GM18867 (cell line): ENCODE measurements at regions not wholly inside any gene's neighbourhood (a gene's known extent, or its start where the extent isn't known, plus 50 kb on each side); places are given as distances from the start of the nearest gene placed in this dataset.

Experiments used
- ATAC-seq: cut with Tn5 transposase; IDR thresholded peaks from one replicate; pipeline ENCODE4 v1.9.1; 2021; ENCODE audit warnings: mild to moderate bottlenecking, moderate library complexity; ENCODE audit not compliant: unreplicated experiment

DNA sequence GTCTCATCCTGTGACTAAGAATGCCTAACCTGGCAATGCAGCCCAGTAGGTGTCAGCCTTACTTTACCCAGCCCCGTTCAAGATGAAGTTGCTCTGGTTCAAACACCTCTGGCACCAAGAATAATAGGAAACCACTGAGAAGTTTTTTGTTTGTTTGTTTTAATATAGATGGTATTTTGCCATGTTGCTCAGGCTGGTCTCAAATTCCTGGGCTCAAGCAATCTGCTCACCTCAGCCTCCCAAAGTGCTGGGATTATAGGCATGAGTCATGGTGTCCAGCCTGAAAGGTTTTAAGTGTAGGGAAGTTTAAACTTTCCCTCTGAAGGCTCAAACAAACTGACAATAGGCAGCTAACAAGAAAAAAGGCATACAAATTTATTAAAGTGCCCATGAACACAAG is 51.2 kb upstream of the ABCC4 start:
- ATAC-seq, result no peak

- ATAC-seq, result no peak
These were observed 52.9 kb upstream of the ABCC4 start for GRCh38 chr13:95354156-95354555.

DNA sequence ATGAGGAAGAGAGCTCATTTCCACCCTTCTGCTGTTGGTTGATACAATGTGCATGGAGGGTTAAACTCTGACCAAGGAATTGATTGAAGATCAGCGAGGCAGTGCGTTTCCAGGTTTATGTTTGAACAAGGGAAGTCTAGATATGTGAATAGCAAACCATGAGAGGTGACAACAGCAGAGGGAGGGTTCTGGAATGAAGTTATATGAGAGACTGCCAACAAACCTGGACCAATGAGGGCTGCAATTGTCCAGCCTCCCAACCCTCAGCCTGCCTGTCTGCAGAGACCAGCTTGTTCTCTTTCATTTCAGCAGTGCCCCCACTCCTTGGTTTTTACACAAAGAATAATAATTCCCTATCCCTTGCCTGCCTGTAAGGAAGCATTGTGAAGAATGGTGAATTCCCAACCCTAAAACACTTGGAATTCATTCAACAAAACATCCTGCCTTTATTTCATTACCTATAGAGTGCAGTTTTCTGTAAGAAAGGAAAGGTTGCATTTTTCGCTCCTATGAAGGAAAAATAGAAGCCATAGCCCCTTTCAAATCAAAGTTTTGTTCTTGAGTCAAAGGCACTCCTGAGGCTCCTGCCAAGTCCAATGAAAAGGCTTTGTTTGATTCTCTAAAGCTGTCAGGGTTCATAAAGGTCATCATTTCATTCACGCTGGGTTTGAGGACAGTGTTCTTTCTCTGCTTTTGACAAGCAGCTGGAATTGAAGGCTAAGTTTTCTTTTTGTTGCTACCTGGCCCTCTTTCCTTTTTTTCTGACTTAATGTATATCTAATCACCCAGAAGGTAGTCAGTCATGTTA is 53.6 kb upstream of the ABCC4 start:
- ATAC-seq, result no peak

GRCh38 chr13:95355494-95355893 is 54.2 kb upstream of the ABCC4 start:
- no peak for ATAC-seq

DNA sequence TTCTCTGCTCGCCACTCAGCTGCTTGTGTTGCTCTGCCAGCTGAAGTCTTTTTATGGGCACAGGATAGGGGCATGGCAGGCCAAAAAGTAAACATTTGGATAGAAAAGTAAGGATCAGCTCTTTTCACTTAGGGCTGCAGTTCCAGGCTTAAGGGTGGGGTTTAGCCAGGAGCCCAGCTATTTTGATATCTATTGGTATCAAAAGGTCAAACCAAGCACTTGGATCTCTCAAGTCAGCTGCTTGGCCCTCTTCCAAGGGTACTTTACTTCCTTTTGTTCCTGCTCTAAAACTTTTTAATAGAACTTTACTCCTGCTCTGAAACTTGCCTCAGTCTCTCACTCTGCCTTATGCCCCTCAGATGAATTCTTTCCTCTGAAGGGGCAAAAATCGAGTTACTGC is 55.7 kb upstream of the ABCC4 start:
- no peak for ATAC-seq

DNA sequence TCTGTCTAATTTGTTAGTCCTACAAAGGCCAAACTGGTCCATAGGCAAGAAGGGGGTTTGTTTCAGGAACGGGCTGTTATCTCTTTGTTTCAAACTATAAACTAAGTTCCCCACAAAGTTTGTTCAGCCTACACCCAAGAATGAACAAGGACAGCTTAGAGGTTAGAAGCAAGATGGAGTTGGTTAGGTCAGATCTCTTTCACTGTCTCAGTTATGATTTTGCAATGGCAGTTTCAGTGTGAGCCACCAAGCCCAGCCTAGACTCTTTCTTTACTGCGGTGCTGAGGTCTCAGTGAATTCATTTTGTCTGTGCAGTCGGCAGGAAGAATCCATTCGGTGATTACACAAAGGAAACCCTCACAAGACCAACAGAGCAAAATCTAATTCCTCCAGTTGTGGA is 56.6 kb upstream of the ABCC4 start:
- no peak for ATAC-seq

DNA sequence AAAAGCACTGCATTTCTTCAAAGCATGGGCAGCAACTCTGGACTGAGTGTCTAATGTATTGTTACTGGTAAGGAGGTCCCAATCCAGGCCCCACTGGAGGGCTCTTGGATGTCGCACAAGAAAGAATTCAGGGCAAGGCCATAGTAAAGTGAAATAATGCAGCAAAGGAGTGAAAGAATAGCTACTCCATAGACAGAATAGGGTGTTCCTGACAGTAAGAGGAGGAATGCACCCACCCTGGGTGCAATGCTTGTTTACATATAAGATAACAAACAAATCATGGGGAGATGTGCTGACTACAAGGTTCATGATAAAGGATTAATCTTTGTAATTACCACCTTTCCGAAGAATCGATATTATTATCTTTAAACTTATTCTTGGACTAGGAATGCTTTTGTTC is 58.8 kb upstream of the ABCC4 start:
- no peak for ATAC-seq

DNA sequence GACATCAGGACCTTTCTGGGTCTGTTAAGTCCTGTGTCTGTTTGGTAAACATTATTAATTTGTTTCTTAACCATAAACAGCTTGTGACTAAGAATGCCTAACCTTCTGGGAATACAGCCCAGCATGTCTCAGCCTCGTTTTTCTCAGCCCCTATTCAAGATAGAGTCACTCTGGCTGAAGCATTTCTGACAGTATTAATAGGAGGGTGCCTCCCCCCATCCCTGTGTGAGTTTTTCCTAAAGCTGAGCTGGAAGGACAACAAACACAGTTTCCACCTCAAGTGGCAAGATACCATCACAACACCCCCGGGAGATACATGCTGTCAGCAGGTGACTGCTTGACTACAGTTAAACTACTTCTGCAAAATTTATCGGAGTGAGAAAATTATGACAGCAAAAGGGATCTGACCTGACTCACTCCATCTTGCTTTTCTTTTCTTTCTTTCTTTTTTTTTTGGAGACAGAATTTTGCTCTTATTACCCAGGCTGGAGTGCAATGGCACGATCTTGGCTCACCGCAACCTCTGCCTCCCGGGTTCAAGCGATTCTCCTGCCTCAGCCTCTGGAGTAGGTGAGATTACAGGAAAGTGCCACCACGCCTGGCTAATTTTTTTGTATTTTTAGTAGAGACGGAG is 59.3 kb upstream of the ABCC4 start:
- no peak for ATAC-seq

DNA sequence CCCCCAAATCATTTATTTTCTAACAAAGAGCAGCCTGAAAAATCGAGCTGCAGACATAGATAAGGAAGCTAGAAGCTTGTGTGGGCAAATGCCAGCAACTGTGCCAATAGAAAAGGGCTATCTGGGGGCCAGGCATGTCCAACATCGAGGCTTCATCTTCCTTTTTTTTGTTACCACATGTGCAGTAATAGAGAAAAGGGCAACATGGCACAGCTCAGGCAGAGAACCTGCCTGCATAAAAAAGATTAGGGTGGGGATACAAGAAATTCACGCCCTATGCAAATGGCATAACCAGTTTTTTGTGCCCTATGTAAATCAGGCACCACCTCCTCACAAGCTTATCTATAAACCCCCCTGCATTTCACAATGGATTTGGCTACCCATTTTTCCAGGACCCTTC is 60.4 kb upstream of the ABCC4 start:
- no peak for ATAC-seq

DNA sequence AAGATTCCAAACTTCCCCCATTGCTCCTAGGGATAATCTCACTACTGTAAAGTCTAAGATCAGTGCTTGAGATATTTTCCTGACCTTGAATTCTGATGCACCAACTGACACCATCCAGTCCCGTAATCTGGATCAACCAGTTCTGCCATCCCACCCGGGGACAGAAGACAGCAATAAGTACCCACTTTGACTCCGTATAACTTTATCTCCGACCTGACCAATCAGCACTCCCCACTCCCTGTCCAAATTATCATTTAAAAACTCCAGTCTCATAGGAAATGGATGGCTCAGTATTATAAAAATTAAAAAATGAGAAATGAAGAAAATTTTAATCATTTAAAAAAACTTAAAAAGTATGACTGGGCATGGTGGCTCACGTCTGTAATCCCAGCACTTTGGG is 61.4 kb upstream of the ABCC4 start:
- no peak for ATAC-seq

DNA sequence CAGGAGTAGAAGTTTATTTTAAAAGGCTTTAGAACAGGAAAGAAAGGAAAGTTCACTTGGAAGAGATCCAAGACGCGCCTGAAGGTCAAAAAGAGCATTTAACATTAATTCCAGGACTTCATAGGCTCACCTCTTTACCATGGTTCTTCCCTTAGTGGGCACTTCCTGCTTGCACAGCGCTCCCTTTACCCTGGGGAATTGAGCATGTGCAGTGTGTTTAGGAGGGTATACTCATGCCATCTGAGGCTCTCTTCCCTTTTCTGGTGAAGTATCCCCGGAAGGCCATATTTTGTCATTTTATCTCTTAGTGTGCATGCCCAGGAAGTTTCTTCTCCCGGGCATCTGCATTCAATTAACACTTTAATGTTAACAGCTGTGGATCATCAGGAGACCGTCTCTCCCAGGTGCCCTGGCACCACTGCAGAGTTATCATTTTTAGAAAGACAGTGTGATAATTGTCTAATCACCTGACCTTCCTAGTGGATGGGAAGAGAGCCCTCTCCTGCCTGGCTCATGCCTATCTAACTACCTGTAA is 66.1 kb upstream of the ABCC4 start:
- ATAC-seq, result no peak

GRCh38 chr13:95368998-95369397 is 67.7 kb upstream of the ABCC4 start:
- ATAC-seq, result no peak

DNA sequence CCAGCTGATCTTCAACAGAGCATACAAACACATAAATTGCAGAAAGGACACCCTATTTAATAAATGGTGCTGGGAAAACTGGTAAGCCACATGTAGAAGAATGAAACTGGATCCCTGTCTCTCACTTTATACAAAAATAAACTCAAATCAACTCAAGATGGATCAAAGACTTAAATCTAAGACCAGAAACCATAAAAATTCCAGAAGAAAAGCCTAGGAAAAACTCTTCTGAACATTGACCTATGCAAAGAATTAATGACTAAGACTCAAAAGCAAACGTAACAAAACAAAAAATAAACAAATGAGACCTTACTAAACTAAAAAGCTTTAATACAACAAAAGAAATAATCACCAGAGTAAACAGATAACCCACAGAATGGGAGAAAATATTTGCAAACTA is 74.5 kb upstream of the ABCC4 start:
- ATAC-seq, result no peak

DNA sequence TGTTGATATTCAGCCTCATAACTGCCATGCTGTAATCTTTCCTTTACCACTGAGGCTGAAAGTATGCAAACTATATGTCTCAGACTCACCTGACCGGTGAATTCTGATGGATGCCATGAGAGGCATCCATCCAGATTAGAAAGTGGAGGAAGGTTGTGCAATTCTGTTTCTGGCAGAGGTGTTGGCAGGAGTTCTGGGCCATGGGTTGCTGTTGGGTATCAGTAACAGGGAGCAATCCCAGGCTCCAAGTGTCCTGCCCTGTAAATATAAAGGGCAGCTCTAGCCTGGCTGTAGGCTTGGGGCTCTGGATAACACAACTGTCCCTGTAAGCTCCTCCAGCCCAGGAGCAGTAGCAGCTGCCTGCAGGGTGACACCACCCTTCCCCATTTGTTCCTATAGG is 77.4 kb upstream of the ABCC4 start:
- no peak for ATAC-seq

DNA sequence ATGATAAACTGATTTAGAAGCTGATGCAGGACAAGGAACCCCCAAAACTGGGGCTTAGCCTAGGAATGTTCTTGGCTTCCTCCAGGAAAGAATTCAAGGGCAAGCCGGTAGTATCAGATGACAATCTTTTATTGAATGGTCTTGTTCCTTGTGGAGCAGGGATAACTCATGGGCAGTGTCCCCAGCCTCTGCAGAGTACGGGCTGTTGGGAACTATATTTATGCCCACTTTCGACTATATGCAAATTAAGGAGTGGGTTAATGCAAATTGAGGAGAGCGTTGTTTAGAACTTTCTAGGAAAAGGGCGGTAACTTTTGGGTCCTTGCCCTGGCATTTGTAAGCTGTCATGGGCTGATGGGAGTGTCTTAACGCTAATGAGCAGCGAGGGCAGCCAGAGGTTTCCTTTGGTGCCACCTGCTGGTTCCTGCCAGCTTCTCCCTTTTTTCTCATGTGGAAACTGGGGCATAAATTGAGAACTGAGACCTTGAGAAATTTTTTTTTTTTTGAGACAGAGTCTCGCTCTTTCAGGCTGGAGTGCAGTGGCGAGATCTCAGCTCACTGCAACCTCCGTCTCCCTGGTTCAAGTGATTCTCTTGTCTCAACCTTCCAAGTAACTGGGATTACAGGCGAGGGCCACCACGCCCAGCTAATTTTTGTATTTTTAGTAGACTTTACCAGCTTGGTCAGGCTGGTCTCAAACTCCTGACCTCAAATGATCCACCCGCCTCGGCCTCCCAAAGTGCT is 79.4 kb upstream of the ABCC4 start:
- peak; percentile 93 for ATAC-seq

- ATAC-seq, result no peak
These were observed 79.9 kb upstream of the ABCC4 start for GRCh38 chr13:95381212-95381527.

DNA sequence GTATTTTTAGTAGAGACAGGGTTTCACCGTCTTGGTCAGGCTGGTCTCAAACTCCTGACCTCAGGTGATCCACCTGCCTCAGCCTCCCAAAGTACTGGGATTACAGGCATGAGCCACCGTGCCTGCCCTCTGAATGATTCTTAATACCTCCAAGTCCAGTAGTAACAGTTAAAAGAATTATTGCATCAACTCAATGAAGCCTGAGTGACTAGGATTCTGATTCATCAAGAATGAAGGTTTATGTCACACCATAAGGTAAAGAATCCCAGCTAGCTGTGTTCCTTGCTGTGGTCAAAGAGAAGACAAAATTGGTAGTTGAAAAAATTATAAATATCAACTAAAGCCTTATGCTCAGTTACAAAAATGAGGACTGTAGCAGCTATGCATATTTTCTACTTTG is 81.2 kb upstream of the ABCC4 start:
- ATAC-seq, result no peak

DNA sequence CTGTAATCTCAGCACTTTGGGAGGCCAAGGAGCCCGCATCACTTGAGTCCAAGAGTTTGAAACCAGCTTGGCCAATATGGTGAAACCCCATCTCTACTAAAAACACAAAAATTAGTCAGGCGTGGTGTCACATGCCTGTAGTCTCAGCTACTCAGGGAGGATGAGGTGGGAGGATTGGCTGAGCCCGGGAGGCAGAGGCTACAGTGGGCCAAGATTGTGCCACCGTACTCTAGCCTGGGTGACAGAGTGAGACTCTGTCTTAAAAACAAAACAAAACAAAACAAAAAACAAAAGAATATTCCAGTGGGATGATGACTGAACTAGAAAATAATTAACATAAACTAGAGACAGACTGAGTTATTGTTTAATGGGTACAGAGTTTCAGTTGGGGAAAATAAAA is 81.7 kb upstream of the ABCC4 start:
- no peak for ATAC-seq

- ATAC-seq, result no peak
These were observed 84.1 kb upstream of the ABCC4 start for GRCh38 chr13:95385373-95385772.

DNA sequence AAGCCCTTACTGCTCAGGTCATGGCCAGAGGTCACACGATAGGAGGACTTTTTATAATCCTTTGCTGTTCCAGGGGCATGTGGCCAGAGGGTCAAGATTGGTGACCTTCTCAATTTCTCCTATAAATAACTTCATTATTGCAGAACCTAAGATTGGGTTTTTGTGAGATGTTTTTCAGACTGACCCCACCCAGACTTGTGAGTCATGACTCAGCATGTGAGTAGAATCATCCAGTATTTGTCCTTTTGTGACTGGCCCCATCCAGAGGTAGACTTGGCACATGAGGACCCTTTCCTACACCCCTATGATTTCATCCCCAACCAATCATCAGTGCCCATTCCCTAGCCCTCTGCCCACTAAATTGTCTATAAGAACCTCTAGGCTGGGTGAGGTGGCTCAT is 84.5 kb upstream of the ABCC4 start:
- ATAC-seq, result no peak

DNA sequence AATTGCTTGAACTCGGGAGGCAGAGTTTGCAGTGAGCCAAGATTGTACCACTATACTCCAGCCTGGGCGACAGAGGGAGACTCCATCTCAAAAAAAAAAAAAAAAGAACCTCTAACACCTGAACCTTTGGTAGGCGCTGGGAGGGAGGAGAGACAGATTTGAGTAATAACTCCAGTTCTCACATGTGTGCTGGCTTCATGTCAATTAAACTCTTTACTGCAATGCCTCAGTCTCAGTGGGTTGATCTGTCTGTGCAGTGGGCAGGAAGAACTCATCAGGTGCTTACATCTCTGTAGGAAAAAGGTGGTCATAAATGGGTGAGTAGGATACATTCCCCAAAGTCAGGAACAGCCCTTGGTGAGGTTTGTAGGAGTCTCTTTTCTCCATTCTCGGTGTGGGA is 85.1 kb upstream of the ABCC4 start:
- ATAC-seq, result no peak

- no peak for ATAC-seq
These were observed 86.5 kb upstream of the ABCC4 start for GRCh38 chr13:95387733-95388207.
